Esophagus squamous epithelium (tissue), 4 donors: ENCODE measurements at regions not wholly inside any gene's neighbourhood (a gene's known extent, or its start where the extent isn't known, plus 50 kb on each side); places are given as distances from the start of the nearest gene placed in this dataset.

ENCODE experiments used
- CTCF ChIP-seq, 6 experiments: fragments of 450-650 bp in 4 of 6; fragments of 200-600 bp in 2 of 6; sonication (generic) in 2 of 6; IDR thresholded peaks; one replicate each; pipeline ENCODE4 v1.5.1; 2016 to 2019; ENCODE audit warnings: antibody characterized with exemption in 6 of 6, mild to moderate bottlenecking in 4 of 6, moderate library complexity in 4 of 6
- POLR2A ChIP-seq, 4 donors: fragments of 450-650 bp; IDR thresholded peaks; one replicate each; pipeline ENCODE4 v1.6.1; 2017; ENCODE audit warnings: antibody characterized with exemption in 4 of 4, mild to moderate bottlenecking in 4 of 4, moderate library complexity in 3 of 4

GRCh38 chr6:14434916-14435690, 317.5 kb downstream of the CD83 start:
- TF ChIP-seq POLR2A (IDR thresholded peaks at IDR 0.05) (no peak), CTCF (IDR thresholded peaks at IDR 0.05) (no peak)
